HCEC 1CT (cell line): ENCODE measurements at regions not wholly inside any gene's neighbourhood (a gene's known extent, or its start where the extent isn't known, plus 50 kb on each side); places are given as distances from the start of the nearest gene placed in this dataset.
A peak's percentile ranks its signal among the peaks of the same experiment; 100 is the strongest.
"Not testable (repeated sequence)": the region's sequence is repeated elsewhere in the genome, so short reads cannot be mapped to it uniquely, and the experiment has no call there.

Source experiments
- DNase-seq: peaks from one replicate; pipeline ENCODE4 v3.0.0-alpha.2; 2017

DNA sequence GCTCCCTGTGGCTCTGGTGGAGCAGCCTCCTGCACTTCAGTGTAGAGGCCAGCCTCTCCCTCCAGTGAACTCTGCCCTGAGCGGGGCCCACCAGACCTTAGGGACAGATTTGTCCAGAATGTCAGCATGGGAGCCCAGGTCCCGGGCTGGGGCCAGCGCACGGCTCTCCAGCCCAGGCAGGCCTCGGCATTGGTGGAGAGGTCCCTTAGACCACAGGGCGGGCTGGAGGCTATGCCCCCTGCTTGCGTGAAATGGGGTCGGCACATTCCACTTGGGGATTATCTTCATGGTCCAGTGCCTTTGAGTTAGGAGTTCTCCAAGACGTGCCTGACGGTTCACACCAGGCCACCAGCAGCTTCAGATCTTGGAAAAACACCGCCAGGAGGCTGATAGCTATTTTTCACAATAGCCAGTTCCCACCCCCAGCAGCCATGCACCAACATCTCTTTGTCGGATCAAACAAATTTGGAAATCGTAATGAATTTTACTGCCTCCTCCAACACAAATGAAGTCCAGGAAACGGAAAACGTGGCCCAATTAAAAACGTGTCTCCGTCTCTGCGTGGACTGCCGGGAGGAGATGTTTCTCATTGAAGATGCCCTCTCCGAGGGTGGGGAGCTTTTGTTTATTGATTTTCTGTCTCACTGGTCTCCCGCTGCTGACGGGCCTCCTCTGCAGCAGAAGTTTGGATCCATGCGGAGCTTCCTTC, 110.0 kb upstream of the CIBAR2 start:
- DNase-seq: no peak

DNA sequence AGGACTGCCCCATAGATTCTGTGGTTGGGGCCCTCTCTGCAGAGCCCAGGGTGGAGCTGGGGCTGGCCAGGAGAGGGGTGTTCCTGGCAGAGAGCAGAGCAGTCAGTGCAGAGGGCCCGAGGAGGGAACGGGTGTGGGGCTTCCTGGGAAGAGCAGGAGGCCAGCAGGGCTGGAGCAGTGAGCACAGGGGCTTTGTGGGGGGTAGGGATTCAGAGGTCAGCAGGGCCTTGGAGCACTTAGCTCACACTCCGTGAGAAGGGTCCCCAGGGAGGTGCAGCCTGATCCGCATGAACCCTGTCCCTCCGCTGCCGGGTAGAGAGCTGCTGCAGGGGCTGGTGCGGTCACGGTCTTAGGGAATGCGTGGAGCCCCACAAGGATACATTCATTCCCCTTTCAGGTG, 113.0 kb upstream of the CIBAR2 start:
- no peak for DNase-seq

DNA sequence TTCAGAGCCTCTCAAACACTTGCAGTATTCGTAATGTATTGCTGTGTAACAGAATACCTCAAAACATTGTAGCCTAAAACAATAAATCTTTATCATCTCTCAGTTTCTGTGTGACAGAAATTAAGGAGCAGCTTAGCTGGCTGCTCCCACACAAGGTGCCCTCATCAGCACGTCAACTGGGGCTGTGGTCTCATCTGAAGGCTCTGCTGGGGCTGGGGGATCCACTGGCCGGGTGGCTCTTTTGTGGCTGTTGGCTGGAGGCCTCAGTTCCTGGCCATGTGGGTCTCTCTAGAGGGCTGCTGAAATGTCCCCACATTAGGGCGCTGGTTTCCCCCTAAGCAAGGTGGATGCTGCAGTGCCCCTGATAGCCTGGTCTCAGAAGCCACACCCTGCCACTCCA, 113.4 kb upstream of the CIBAR2 start:
- DNase-seq: no peak

DNA sequence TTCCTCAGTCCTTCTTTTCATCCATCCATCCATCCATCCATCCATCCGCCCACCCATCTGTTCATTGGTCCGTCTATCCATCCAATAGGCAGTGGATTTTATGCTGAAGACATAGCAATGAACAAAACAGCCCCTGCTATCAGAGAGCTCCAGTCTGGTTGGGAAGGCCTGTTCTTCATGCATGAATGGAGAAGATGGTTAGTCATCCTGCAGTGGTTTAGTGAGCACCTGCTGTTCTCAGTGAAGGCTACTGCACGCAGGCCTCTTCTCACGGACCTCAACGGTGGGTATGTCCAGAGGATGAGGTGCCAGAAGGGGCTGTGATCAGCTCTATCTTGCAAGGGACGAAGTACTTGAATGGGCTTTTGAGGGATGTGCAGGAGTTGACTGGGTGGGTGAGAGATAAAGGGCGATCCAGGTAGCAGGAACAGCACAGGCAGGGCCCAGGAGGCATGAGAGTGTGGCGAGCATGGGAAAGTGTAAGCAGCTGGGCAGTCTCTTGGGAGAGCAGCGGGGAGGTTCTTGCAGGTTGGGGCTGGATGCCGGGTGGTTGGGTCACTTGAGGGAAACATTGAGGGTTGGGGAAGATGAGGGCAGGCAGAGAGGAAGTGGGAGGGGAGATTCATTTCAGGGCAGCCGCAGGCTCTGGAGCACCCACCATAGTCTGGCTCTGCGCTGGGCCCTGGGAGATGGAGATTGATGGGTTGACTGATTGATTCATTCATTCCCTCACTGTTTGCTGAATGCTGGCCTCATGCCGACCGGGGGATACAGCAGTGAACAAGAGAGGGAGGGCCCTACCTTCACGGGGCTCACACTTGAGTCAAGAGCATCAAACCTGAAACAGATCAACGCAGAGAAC, 115.0 kb upstream of the CIBAR2 start:
- DNase-seq: no peak

DNA sequence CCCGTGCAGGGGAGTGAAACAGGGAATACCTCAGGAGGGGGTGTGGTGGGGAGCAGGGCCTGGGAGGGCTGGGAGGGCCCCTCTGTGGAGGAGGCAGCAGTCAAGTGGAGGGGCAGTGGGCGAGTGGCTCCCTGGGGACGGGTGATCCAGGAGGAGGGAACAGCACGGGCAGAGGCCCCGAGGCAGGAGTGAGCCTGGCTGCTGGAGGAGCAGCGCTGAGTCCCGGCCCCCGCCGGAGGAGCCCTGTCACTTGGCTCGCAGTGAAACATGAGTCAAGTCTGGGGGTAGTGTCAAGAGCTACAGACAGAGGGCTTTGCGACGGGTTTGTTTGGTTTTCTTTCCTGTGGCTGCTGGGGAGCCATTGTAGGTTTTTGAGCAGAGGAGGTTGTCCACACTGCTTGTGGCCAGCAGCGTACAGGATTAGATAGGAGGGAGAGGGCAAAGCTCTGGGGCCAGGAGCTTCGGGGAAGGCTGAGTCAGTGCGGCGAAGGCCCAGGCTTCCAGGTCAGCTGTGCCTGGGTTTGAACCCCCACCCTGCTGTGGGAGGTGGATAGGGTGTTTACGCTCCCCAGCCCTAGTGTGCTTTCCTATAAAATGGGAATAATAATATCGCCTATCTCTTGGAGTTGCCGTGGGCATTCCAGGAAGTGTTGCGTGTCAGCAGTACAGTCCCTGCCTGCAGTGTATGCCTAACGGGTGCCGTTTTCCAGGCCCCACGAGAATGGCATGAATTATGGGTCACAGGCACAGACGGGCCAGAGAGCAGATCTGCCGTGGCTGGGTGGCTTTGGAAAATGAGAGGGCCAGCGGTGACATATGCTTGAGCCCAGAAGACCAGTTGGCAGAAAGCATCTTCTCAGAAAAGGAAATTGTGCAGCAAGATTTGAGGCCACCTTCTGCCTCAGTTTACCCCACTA, 115.9 kb upstream of the CIBAR2 start:
- DNase-seq: peak; percentile 42

DNA sequence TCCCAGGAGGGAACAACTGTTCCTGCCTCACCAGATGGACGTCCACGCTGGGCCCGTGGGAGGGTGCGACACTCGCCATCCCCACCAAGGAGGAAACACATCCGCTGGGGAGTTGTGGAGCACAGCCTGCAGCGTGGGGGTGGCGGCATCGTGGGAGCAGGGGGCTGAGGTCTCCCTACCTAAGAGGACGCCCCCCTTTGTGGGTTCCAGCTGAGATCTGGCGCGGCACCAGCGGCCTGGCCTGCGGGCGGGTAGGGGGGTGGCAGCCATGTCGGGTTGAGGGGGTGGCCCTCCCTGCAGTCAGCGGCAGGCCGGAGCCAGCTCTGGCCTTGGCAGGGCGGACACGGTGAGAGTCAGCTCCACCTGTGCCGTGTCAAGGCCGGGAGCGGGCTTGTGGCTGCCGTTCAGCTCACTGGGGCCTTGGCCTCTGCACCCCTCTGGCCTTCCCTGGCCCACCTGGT, 116.7 kb upstream of the CIBAR2 start:
- DNase-seq: no peak

DNA sequence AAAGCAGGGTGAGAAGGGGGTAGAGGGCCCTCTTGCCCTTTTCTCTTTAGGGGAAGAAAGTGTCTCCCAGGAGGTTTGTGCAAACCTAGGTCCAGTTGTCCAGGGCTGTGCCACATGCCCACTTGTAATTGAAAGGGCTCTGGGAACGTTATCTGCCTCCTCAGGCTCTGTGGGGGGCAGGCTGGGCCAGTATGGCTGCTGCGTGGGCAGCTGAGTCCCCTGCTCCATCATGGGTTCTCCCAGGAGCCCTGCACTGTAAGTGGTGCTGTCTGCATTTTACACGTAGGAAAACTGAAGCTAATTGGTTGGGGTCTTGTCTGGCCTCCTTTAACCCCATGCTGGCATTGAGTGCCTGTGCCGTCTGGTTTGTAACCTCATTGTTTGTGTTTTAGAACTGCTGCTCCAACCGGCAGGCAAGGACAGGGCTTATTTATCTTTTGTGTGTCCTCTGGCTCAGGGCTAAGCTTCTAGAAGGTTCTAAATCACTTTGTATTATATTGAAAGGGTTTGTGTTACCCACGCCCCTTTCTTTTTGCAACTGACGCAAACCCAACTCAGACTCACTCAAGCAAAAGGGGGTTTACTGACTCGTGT, 117.7 kb upstream of the CIBAR2 start:
- DNase-seq: no peak

DNA sequence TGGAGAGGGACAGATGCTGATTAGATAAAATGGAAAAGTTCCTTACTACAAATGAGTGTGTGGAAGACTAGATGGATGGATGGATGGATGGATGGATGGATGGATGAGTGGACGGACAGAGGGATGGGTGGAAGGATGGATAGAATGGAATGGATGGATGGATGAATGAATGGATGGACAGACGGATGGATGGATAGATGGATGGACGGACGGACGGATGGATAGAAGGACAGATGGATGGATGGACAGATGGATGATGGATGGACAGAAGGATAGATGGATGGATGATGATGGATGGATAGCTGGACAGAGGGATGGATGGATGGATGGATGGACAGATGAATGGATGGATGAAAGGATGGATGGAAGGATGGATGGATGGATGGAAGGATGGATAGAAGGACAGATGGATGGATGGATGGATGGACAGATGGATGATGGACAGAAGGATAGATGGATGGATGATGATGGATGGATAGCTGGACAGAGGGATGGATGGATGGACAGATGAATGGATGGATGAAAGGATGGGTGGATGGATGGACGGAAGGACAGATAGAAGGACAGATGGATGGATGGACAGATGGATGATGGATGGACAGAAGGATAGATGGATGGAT, 118.6 kb upstream of the CIBAR2 start:
- DNase-seq: not testable (repeated sequence)

DNA sequence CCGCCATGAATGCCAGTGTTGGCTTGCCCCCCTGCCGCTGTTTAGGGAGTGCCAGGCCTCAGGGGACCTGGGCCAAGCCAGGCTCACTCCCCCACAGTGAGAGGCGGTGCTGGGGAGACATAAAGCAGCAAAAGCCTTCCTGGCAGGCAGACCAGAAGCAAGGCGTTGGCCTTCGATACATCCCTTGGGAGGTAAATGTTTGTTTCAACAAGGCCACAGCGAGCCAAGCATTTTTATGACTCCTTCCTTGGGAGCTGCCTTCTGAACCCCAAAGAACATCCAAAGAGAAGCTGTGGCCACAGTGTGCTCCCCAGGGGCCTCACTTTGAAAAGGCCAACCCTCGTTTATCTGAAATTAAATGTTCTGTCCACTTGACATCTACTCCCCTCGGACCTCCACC, 119.7 kb upstream of the CIBAR2 start:
- DNase-seq: no peak

DNA sequence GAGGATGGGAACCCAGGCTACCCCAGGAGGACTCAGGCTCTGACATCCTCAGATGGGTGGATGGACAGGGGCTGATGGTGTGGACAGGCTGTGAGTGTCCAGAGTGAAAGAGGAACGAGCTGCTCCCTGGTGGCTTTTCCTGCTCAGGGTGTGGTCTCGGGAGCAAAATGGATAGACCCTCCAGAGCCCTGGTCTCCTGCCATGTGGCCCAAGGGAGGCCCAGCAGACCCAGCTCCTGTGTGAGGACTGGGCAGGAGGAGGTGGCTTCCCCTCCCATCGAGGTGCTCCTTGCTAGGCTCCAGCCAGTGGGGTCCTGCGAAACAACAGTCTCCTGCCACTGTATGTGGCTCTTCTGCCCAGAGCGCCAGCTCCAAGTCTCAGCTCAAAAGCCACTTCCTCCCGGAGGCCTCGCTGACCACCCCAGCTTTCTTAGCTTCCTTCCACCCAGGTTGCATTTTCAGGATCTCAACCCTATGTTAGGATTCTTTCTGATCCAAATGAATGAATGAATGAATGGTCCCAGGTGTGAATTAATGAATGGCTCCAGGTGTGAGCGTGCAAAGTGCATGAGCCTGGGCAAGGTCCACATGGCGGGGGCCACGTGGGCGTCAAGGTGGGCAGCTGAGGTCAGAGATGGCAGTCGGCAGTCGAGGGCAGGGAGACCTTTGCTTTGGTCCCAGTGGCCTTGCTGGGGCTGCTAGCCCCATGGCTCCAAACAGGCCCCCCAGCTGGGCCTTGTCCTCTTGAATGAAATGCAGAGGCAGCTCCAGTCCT, 120.3 kb upstream of the CIBAR2 start:
- no peak for DNase-seq

DNA sequence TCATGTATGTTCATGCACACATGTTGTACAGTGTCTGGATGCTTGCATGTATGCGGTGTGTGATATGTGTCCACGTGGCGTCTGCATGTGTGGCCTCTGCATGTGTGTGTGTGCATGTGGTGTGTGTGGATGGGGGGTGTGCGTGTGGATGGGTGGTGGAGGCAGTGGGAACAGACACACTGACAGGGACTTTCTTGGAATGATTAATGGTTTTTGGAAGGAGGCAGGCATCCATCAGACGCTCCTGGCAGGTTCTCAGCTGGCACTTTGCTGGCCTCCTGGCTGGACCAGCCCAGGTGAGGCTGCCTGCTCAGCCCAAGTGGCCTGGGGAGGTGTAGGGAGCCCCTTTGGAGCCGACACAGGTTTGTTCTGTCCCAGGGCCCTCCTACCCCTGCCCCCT, 121.2 kb upstream of the CIBAR2 start:
- no peak for DNase-seq

DNA sequence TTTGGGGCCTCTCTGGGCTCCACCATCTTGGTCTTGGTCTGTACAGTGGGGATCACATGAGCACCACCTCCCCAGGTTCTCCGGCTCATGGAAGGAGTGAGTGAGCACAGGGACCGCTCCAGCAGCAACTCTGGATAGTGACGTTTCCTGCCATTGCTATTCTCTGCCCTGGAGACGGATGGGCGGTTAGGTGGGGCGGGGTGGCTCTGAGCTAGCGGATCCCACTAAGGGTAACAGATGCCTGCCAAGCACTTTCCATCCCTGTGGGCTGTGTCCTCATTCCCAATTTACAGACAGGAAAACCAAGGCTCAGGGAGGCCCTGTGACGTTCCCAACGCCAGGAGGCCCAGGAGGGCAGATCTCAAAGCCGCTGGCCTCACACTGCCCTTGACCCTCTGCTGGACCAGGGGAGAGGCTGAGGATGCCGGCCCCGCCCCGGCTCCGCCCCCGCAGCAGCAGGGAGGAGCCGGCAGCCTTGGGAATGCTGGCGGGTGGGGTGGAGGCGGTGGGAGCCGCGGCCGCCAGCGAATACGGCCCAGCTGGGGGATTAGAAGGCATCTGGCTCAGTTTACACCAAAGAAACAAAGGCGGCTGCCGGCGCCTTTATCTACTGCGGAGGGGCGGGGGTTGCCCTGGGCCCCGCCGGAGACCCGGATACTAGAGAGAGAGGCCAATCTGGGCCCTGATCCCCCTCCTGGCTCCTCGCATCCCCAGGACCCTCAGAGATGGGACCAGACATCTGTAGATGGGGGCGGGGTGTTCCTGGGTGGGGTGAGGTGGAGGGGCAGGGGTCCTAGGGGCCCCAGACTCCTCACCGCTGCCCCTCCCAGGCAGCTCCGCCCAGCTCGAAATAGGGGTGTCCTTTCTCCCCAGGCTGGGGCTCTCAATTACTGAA, 122.3 kb upstream of the CIBAR2 start:
- DNase-seq: peak; percentile 82

DNA sequence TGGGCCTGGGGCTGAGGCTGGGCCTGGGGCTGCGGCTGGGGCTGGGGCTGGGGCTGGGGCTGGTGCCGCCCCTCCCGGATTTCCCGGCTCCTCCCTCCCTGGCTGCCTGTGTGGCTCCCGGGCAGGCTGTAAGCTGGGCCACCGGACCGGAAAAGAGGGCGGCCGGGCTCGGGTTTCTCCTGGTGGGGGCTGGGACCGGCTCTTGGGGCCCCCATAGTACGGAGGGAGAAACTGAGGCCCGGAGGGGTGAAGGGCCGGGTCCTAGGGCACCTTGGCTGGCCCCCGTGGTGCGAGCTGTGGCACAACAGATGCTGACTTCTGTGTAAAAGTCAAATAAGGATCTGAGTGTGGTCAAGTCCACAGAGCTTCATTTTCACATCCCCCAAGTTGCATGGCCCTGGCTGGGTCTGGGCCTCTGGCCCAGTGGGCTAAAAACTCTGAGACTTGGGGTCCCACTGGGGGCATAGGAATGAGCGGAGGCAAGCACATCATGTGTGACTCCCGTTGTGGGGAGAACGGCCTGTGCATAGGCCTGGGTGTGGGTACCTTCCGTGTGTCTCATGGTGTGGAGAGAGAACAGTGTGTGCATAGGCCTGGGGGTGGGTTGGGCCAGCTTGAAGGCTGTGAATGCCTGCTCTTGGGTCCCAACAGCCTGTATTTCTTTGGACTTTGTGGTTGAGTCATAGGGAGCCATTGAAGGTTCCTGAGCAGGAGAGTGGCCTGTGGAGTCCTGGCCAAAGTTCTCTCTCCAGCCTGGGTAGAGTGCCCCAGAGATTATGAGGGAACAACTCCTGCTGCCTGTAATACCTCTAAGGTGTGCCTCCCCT, 123.9 kb upstream of the CIBAR2 start:
- no peak for DNase-seq

DNA sequence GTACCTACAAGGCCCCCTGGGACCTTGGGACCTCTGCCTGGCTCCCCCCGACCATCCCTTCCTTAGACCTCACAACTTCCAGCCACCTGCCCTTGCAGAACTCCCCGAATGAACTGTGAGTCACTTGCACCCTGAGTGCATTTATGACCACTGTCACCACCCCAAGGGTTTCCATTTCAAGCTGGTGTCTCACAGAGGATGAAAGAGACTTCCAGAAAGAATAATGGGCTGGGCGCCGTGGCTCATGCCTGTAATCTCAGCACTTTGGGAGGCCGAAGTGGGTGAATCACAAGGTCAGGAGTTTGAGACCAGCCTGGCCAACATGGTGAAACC, 124.5 kb upstream of the CIBAR2 start:
- peak; percentile 27 for DNase-seq

DNA sequence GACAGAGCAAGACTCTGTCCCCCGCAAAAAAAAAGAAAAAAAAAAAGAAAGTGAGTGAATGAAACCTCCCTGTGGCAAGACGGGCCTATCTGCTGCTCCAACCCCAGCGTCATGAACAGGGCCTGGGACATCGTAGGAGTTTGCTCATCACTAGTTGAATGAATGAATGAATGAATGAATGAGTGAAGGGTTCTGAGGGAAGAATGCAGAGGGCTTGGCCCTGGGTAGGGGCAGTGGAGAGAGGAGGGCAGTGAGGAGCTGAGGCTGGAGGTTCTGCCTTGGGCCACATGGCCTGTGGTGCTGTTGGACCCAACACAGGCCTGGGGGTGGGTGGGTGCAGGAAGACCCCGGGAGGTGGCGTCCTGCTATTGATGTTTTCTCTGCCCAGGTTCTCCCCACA, 125.5 kb upstream of the CIBAR2 start:
- DNase-seq: no peak

DNA sequence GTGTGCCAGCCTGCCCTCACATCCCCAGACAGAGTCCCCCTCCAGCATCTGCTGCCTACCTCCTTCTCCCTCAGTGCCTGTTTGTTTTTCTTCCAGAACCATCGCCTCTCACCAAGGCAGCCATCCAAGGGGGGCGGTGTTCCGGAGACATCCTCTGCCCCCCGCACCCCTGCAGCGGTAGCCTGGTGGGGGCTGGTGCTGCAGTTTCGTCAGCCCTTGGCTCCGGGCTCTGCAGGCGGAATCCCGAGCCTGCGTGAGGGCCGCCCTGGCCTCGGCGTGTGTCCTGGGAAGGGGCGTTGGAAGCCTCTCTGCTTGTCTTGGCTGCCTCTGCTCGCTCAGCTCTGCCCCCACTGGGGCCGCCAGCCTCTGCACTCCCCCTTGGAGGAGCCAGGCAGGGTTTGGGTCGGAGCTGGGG, 126.0 kb upstream of the CIBAR2 start:
- DNase-seq: no peak

DNA sequence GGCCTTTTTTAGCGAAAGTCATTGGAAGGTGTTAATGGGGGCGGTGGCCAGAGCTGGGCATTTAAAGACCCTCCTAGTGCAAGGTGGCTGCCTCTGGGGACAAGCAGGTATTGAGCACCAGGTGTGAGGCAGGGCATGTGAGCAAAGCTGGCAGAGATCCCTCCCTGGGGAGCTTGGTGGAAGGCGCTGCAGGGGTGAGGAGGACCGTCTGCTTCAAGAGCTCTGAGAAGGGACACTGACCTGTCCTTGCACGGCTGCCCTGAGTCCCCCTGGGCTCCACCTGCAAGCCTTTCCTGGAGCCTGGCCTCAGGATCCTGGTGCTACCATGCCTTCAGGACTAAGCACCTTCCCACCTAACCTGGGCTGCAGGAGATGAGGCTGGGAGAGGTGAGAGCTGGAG, 127.0 kb upstream of the CIBAR2 start:
- no peak for DNase-seq

DNA sequence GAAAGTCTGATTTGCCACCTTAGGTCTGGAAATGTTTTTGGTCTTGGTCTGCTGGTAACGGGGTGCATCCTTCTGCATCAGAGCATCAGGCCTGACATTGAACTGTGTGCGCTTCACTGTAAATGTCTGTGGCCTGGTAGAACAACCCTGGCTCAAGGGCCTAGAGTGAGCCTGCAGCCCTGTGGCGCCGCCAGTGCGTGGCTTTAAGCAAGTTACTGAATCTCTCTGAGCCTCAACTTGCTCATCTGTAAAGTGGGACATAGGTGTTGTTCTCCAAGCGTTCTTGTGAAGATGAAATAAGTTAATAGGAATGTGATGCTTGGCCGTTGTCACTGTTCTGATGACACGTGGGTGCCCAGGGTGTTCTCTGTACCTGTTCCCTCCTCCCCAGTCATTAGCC, 127.6 kb upstream of the CIBAR2 start:
- no peak for DNase-seq
